Activated T-helper 1 cell treated with Interleukin-2 at 50 U/mL for 16 hours (primary cell): ENCODE measurements at regions not wholly inside any gene's neighbourhood (a gene's known extent, or its start where the extent isn't known, plus 50 kb on each side); places are given as distances from the start of the nearest gene placed in this dataset.

Experiments used
- DNase-seq: peaks from one replicate; pipeline ENCODE4 v3.0.0-alpha.2; 2020; ENCODE audit warnings: low read depth

- DNase-seq = no peak
These were observed 237.0 kb upstream of the SLC14A2 start for GRCh38 chr18:45378308-45378707.

GRCh38 chr18:45378933-45379332 lies 236.3 kb upstream of the SLC14A2 start:
- no peak for DNase-seq

DNA sequence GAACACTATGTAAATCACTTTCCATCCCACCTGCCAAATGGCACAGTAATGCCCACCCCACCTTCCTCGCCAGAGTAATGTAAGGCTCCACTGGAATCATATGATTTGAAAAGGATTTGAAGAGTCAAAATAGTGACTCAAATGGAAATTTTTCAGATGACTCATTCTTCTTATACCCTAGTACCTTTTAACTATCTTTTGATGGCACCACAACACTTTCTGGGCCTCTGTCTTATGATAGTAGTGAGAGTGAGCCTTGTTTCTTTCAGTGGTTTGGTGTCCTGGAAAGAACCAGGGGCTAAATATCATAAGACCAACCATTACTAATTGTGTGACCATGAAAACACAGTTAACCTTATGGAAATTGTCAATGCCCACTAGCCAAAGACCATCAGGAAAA lies 235.4 kb upstream of the SLC14A2 start:
- no peak for DNase-seq

GRCh38 chr18:45381282-45381681 lies 234.0 kb upstream of the SLC14A2 start:
- no peak for DNase-seq

DNA sequence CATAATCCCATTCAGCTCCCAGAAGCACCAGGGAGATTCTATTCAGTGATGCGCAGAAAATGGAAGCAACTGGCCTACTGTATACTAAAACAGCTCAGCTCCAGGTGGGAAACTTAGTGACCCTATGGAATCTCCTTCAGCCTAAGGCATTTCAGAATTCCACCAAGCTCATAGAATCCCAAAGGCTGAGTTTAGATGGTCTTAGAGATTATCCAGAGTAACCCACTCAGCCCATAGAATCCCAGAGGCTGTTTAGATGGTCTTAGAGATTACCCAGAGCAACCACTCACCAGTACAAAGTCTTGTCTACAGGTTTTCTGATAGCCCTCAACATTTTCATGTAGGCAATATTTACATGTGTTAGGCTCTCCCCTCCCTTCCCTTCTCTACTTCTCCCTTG lies 232.0 kb upstream of the SLC14A2 start:
- DNase-seq = no peak

GRCh38 chr18:45384137-45384961 lies 230.9 kb upstream of the SLC14A2 start:
- peak; percentile 0 for DNase-seq

GRCh38 chr18:45384962-45385315 lies 230.3 kb upstream of the SLC14A2 start:
- DNase-seq = no peak

DNA sequence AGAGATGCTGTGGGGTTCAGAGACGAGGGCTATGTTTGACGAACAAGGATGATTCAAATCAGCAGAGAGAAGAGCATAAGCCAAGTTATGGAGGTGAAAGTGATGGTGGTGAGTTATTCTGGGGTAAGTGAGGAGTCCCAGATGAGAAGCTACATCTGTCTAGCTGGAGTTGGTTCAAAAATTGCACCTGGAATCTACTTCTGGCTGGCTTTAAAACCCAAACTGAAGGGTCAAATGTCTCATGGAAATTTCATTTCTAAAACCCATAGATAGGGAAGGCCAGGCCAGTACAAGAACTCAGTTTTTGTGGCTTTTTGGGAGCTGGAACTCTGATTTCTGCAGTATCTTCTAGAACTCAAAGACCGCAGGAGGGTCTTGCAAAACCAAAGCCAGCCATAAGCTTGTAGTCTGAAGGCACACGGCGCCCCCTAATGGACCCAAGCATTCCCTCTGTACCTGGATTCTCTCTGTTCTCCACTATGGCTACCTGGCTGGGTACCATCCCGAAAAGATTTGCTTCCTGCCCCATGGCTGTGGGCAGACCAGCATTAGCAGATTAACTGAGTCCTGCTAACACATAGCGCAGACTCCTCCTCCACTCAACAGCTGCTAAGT lies 229.1 kb upstream of the SLC14A2 start:
- no peak for DNase-seq

- DNase-seq = no peak
These were observed 228.0 kb upstream of the SLC14A2 start for GRCh38 chr18:45387229-45387628.

- DNase-seq = no peak
These were observed 216.8 kb upstream of the SLC14A2 start for GRCh38 chr18:45398448-45398847.

DNA sequence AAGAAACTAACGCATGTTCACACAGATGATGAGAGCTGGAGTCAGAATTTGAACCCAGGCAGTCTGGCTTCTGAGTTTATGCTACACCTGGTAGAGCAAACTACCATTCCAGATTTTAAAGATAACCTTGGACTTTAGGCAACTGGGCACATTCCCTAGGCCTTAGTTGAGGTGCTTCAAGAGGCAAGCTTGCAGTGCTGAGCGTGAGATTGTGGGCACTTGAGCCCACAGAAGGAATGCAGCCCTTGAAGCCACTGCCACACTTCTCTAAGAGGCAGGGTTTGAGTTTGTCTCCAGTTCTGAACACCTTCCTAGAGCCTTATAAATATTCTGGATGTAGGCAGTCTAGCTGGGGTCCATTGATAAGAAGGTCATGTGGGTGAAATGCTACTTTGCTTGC lies 216.1 kb upstream of the SLC14A2 start:
- no peak for DNase-seq

DNA sequence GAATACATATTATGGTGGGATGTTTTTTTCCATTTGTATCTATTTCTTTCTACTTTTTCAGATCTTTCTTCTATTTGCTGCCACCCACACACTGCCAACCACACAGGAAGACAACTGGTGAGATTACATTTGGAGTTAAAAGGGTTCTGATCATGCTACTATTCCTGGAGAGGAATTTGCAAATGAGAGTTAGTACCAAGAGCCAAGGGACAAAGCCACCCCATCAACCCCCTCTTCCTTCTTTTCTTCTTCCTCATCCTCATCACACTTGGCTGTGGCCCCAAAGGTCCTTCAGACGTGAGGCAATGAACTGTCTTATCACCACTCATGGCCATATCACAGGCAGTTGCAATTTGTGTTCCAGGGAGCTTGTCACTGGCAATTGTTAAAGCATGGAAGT lies 215.6 kb upstream of the SLC14A2 start:
- no peak for DNase-seq

DNA sequence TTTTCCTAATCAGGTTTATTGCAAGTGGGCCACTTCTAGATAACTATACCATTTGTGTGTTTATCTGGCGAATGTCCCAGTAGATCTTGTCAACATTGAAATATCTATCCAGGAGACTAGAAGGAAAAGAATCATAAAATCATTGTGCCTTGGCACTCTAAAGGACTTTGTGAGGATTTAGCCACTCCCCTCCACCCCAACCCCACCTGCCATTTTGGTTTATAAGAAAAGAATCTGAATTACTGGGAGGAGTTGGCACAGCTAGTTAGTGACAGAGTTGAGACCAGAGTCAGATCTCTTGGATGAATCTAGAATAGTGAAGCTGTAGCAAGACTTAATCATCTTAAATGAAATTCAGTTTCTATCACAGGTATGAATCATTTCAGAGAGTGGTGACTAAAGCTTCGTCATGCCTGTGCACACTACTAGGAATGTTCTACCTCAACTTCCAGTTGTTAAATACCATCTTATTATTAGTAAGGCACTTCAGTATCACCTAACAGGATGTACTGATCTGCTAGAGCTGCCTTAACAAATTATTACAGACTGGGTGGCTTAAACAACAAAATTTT lies 212.7 kb upstream of the SLC14A2 start:
- no peak for DNase-seq

- no peak for DNase-seq
These were observed 211.8 kb upstream of the SLC14A2 start for GRCh38 chr18:45403341-45404049.

DNA sequence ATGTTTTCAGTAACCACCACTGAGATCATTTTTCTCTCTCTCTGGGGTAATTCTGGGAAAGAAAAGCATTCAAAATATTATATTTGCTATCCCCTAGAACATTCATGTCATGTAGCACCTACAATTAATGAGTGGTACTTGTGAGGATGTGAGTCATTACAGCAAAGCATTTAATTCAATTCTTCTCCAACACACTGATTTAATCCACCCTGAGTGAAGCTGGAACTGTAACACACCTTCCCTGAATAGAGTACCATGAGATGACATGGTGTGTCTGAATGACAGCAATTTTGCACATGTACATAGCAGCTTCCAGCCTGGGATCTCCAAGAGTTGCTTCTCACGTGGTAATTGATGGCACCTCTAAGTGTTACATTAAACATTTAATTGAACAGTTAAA lies 207.1 kb upstream of the SLC14A2 start:
- DNase-seq = no peak

DNA sequence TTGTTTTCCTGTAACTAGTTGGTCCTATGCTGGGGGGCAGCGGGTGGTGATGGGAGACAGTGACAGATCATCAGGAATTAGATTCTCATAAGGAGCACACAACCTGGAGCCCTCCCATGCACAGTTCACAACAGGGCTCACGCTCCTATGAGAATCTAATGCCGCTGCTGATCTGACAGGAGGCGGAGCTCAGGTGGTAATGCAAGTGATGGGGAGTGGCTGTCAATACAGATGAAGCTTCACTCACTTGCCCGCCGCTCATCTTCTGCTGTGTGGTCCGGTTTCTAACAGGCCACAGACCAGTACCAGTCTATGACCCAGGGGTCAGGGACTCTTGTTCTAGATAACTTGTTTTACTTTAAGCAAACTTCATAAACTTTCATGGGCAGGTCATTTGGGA lies 205.3 kb upstream of the SLC14A2 start:
- DNase-seq = no peak

DNA sequence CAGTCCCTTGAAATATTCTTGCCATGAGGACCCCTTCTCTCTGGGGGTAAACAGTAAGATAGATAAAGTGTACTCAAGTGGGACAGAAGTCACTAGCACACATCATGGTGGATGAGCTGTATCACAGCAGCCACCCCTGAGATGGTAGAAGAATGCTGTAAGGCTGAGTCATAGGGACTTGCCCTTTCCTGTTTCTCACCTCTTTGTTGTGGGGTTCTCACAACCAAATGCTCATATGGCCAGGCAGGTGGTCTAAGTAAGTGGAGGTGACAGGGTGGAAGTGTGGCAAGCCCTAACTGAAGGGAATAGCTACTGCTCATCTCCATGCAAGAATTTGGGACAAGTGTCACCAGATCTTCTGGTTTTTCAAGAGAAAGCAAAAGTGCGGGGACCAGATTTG lies 202.7 kb upstream of the SLC14A2 start:
- DNase-seq = no peak

DNA sequence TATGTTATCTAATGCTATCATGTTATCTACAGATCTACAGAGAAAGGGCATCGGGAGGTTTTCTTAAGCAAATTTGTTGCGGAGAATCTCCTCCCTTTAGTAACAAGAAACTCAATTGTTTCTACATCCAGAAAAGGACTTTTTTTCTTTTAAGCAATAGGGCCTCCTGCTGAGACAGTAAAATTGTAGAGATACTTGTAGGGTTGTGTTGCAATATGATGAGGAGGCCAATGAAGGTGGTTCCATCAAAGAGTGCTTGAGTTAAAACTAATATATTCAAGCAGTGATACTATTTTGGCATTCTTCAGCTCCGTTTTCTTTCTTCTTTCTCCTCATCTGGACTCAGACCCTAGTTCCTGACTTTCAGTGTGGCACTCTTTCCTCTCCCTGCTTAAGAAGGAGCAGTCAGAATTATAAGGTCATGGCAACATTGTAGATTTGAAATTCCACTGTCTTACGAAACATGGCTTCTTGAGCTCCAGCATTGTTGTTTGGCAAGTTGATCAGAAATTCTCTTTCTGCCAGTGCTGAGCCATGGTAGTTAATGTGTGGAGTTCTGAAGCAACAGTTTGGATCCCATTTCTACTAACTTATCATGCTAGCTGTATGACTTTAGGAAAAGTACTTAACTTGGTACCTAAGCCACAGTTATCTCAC lies 202.0 kb upstream of the SLC14A2 start:
- DNase-seq = no peak

DNA sequence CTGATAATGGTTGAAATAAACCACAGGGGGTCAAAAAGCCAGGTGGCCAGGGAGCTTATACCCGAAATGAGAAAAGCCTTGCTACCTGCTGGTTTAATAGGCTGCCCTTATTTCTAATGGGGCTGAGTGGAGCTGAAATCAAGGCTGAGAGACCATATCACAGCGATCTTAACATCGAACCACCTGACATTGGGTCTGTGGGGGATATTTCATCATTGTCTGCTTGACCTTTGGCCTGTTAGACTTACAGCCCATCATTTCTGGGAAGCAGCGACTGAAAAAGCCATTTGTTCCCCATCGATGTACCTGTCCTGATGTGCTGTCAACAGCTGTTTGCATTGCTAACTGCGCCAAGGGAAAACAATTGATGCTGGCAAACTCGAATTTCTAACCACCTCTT lies 199.7 kb upstream of the SLC14A2 start:
- no peak for DNase-seq

GRCh38 chr18:45416168-45416567 lies 199.1 kb upstream of the SLC14A2 start:
- no peak for DNase-seq

GRCh38 chr18:45417392-45417791 lies 197.9 kb upstream of the SLC14A2 start:
- no peak for DNase-seq

DNA sequence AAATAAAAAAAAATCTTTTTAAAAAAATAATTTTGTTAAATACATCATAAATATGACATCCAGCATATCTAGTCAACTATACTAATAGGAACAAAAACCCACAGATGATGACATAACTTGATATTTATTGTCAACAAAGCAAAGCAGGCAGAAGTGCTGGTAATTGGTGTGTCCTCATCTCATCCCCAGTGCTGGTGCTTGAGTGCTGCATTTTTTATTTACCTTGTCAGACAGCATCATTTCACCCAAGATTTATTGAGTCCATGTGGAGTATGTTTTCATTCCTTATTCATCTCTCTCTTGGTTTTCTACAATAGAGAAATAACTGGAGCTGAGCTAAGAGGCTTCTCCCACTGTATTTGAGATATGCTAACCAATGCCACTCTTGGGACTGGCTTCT lies 191.6 kb upstream of the SLC14A2 start:
- no peak for DNase-seq
